ENCODE measurements at regions not wholly inside any gene's neighbourhood (a gene's known extent, or its start where the extent isn't known, plus 50 kb on each side); places are given as distances from the start of the nearest gene placed in this dataset.

DNA sequence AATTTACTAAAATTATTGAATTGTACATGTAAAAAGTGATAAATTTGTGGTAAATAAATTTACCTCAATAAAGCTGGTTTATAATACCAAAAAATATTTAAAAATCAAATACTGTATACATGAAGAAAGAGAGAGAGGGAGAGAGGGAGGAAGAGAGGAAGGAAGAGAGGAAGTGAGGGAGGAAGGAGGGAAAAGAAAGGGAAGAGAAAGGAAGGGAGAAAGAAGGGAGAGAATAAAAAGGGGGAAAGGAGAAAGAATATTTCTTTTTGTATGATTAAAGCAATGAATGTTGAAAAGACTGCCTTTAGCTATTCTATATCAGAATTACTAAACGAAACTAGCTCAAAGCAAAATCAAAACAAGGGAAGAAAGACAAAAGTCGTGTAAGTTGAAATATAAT is 150.0 kb downstream of the LRIG2 start:
- no peak for DNase-seq

DNA sequence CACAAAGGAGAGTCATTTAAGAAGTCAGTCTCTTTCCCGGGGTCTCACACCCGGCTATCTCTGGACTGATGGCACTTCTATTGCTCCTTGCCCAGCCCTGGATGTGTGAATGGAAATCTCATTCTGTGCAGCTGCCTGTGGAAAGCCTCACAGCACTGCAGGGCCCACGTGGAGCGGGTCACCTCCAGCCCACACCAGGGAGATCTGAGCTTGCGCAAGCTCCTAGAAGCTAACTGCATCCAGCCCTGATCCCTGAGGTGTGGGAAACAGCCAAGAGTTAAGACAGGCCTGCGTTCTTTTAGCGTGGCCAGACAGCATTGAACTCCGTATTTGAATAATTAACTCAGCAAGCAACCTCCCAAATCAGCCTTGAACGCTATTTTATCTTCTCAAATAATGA is 150.5 kb downstream of the LRIG2 start:
- Histone ChIP-seq H3K27ac (ENCODE audit: low read length) (no peak overlapping the region), H3K9ac (ENCODE audit: low read length) (no peak overlapping the region), H3K79me2 (ENCODE audit: low read length) (no peaks in the 10 kb centered on the region), H3F3A (ENCODE audit: insufficient read depth, low read length) (no peaks in the 10 kb centered on the region), H3K4me3 (ENCODE audit: low read length) (no peak overlapping the region), H3K9me3 (replicated peaks; ENCODE audit: insufficient read depth, low read length) (no peaks in the 10 kb centered on the region), H3K9me2 (replicated peaks; ENCODE audit: insufficient read depth, low read length) (no peaks in the 10 kb centered on the region), H3K4me2 (ENCODE audit: low read depth, low read length) (no peak overlapping the region), H3K36me3 (replicated peaks; ENCODE audit: insufficient read depth, low read length) (no peaks in the 10 kb centered on the region), H3K4me1 (ENCODE audit: low read length) (no peaks in the 10 kb centered on the region), H4K20me1 (ENCODE audit: insufficient read depth, low read length) (no peaks in the 10 kb centered on the region), H3K27me3 (replicated peaks; ENCODE audit: insufficient read depth, low read length) (no peaks in the 10 kb centered on the region), H2AFZ (ENCODE audit: low read length) (no peak overlapping the region)
- TF ChIP-seq EZH2 (optimal IDR thresholded peaks at IDR 0.05; ENCODE audit: low read depth, low read length) (no peak), EZH2phosphoT487 (IDR thresholded peaks at IDR 0.05; ENCODE audit: low read length) (no peak)
- TF ChIP-seq, protein P1, sequence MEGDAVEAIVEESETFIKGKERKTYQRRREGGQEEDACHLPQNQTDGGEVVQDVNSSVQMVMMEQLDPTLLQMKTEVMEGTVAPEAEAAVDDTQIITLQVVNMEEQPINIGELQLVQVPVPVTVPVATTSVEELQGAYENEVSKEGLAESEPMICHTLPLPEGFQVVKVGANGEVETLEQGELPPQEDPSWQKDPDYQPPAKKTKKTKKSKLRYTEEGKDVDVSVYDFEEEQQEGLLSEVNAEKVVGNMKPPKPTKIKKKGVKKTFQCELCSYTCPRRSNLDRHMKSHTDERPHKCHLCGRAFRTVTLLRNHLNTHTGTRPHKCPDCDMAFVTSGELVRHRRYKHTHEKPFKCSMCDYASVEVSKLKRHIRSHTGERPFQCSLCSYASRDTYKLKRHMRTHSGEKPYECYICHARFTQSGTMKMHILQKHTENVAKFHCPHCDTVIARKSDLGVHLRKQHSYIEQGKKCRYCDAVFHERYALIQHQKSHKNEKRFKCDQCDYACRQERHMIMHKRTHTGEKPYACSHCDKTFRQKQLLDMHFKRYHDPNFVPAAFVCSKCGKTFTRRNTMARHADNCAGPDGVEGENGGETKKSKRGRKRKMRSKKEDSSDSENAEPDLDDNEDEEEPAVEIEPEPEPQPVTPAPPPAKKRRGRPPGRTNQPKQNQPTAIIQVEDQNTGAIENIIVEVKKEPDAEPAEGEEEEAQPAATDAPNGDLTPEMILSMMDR (IDR thresholded peaks at IDR 0.05; ENCODE audit: low read length) = no peak
- no peak for DNase-seq

More for the DNA sequence above, 150.0 kb downstream of the LRIG2 start:
- no peaks in the 10 kb centered on the region for H3K79me2 ChIP-seq (ENCODE audit: low read length)
- H2AFZ ChIP-seq (ENCODE audit: low read length) = no peak overlapping the region
- H4K20me1 ChIP-seq (ENCODE audit: insufficient read depth, low read length) = no peaks in the 10 kb centered on the region
- no peaks in the 10 kb centered on the region for H3K9me3 ChIP-seq (replicated peaks; ENCODE audit: insufficient read depth, low read length)
- H3K4me2 ChIP-seq (ENCODE audit: low read depth, low read length) = no peak overlapping the region
- no peak overlapping the region for H3K4me3 ChIP-seq (ENCODE audit: low read length)
- H3K27ac ChIP-seq (ENCODE audit: low read length) = no peak overlapping the region
- H3K9me2 ChIP-seq (replicated peaks; ENCODE audit: insufficient read depth, low read length) = no peaks in the 10 kb centered on the region
- H3K4me1 ChIP-seq (ENCODE audit: low read length) = no peaks in the 10 kb centered on the region
- TF ChIP-seq, protein P1 (IDR thresholded peaks at IDR 0.05; ENCODE audit: low read length) = no peak
- TF ChIP-seq EZH2 (optimal IDR thresholded peaks at IDR 0.05; ENCODE audit: low read depth, low read length) (no peak), EZH2phosphoT487 (IDR thresholded peaks at IDR 0.05; ENCODE audit: low read length) (no peak)
- H3F3A ChIP-seq (ENCODE audit: insufficient read depth, low read length) = no peaks in the 10 kb centered on the region
- H3K9ac ChIP-seq (ENCODE audit: low read length) = no peak overlapping the region
- no peaks in the 10 kb centered on the region for H3K27me3 ChIP-seq (replicated peaks; ENCODE audit: insufficient read depth, low read length)
- no peaks in the 10 kb centered on the region for H3K36me3 ChIP-seq (replicated peaks; ENCODE audit: insufficient read depth, low read length)

DNA sequence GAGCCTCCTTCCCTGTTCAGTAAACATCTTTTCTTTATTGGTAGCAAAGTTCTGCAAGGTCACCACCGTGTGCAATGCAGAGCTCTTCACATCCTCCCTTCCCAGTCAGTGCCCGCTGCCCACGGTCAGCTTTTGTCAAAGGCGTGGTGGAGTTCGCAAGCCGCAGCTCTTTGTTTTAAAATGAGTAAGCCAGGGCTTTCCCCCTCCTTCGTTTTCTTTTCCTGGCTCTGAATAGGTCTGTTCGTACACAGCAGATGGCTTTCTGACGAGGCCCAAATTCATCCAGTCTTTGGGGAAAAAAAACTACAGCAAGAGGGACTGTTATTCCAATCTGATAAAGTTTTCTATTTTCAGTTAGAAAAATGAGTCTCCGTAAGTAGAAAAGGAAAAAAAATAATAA is 153.2 kb downstream of the LRIG2 start:
- Histone ChIP-seq H3K27ac (ENCODE audit: low read length) (no peak overlapping the region), H3K9ac (ENCODE audit: low read length) (no peak overlapping the region), H3K9me3 (replicated peaks; ENCODE audit: insufficient read depth, low read length) (no peaks in the 10 kb centered on the region), H4K20me1 (ENCODE audit: insufficient read depth, low read length) (no peaks in the 10 kb centered on the region), H3K9me2 (replicated peaks; ENCODE audit: insufficient read depth, low read length) (no peaks in the 10 kb centered on the region), H3K27me3 (replicated peaks; ENCODE audit: insufficient read depth, low read length) (no peaks in the 10 kb centered on the region), H3K36me3 (replicated peaks; ENCODE audit: insufficient read depth, low read length) (no peaks in the 10 kb centered on the region), H3K4me1 (ENCODE audit: low read length) (no peaks in the 10 kb centered on the region), H2AFZ (ENCODE audit: low read length) (no peak overlapping the region), H3K4me2 (ENCODE audit: low read depth, low read length) (no peak overlapping the region), H3F3A (ENCODE audit: insufficient read depth, low read length) (no peaks in the 10 kb centered on the region), H3K79me2 (ENCODE audit: low read length) (no peaks in the 10 kb centered on the region), H3K4me3 (ENCODE audit: low read length) (no peak overlapping the region)
- no peak for DNase-seq
- no peak for TF ChIP-seq EZH2phosphoT487 (IDR thresholded peaks at IDR 0.05; ENCODE audit: low read length)
- TF ChIP-seq, protein P1 (IDR thresholded peaks at IDR 0.05; ENCODE audit: low read length) = no peak
- TF ChIP-seq EZH2 (optimal IDR thresholded peaks at IDR 0.05; ENCODE audit: low read depth, low read length) = no peak
